ELR (cell line): ENCODE measurements at regions not wholly inside any gene's neighbourhood (a gene's known extent, or its start where the extent isn't known, plus 50 kb on each side); places are given as distances from the start of the nearest gene placed in this dataset.
"Not testable (repeated sequence)": the region's sequence is repeated elsewhere in the genome, so short reads cannot be mapped to it uniquely, and the experiment has no call there.

Source experiments
- DNase-seq: peaks from one replicate; pipeline ENCODE4 v3.0.0-alpha.2; 2015; ENCODE audit warnings: low read depth

GRCh38 chr10:53534428-53534827 lies 761.8 kb upstream of the MBL2 start:
- no peak for DNase-seq

- no peak for DNase-seq
Observed at GRCh38 chr10:53528974-53529373, 756.4 kb upstream of the MBL2 start.

- no peak for DNase-seq
Observed at GRCh38 chr10:53521046-53521445, 748.5 kb upstream of the MBL2 start.

GRCh38 chr10:53508197-53508596 lies 735.6 kb upstream of the MBL2 start:
- DNase-seq, result no peak

- not testable (repeated sequence) for DNase-seq
Observed at GRCh38 chr10:53504492-53504891, 731.9 kb upstream of the MBL2 start.

GRCh38 chr10:53491774-53492173 lies 719.2 kb upstream of the MBL2 start:
- DNase-seq, result no peak

GRCh38 chr10:53490553-53490952 lies 718.0 kb upstream of the MBL2 start:
- DNase-seq, result no peak

GRCh38 chr10:53489335-53490182 lies 717.0 kb upstream of the MBL2 start:
- DNase-seq, result no peak

- no peak for DNase-seq
Observed at GRCh38 chr10:53487019-53487983, 714.7 kb upstream of the MBL2 start.

GRCh38 chr10:53485422-53485821 lies 712.8 kb upstream of the MBL2 start:
- not testable (repeated sequence) for DNase-seq

GRCh38 chr10:53479365-53479764 lies 706.8 kb upstream of the MBL2 start:
- DNase-seq, result no peak

- no peak for DNase-seq
Observed at GRCh38 chr10:53477313-53477675, 704.7 kb upstream of the MBL2 start.

- no peak for DNase-seq
Observed at GRCh38 chr10:53476650-53477312, 704.2 kb upstream of the MBL2 start.

GRCh38 chr10:53469383-53469782 lies 696.8 kb upstream of the MBL2 start:
- DNase-seq, result no peak

- DNase-seq, result no peak
Observed at GRCh38 chr10:53463539-53463938, 691.0 kb upstream of the MBL2 start.

- DNase-seq, result peak; percentile 8
Observed at GRCh38 chr10:53458007-53458406, 685.4 kb upstream of the MBL2 start.

GRCh38 chr10:53453196-53453595 lies 680.6 kb upstream of the MBL2 start:
- peak; percentile 29 for DNase-seq

- no peak for DNase-seq
Observed at GRCh38 chr10:53447576-53447975, 675.0 kb upstream of the MBL2 start.

- no peak for DNase-seq
Observed at GRCh38 chr10:53441843-53442242, 669.3 kb upstream of the MBL2 start.

GRCh38 chr10:53440601-53441000 lies 668.0 kb upstream of the MBL2 start:
- DNase-seq, result no peak

- not testable (repeated sequence) for DNase-seq
Observed at GRCh38 chr10:53439075-53439474, 666.5 kb upstream of the MBL2 start.

- no peak for DNase-seq
Observed at GRCh38 chr10:53434413-53434812, 661.8 kb upstream of the MBL2 start.
